NCI-H510A treated with DMSO at 0.1 percent for 48 hours (cell line): ENCODE measurements at regions not wholly inside any gene's neighbourhood (a gene's known extent, or its start where the extent isn't known, plus 50 kb on each side); places are given as distances from the start of the nearest gene placed in this dataset.
A peak's percentile ranks its signal among the peaks of the same experiment; 100 is the strongest.

Experiments used
- DNase-seq: peaks from one replicate; lab custom pipeline; 2025; lab: John Stamatoyannopoulos, UW

- DNase-seq, result peak; percentile 13
These were observed 184.6 kb upstream of the DMAC1 start for GRCh38 chr9:7984203-7984602.

DNA sequence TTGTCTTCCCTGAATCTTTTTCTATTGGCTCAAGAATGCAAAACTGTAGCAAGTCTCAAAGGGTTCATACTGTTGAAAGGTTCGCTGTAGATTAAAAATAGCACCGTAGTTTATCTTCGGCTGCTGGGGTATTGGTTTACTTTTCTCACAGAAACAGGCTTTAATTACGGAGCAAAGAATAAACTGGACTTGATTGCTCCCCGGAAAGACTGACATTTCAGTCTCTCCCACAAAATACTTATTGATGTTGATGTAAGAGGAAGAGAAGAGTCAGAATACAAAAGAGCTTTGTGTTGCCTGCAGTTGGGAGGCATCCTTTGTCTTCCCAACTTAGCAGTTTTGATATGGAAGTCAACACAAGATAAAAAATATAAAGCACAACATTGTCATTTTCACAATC, 183.9 kb upstream of the DMAC1 start:
- no peak for DNase-seq

DNA sequence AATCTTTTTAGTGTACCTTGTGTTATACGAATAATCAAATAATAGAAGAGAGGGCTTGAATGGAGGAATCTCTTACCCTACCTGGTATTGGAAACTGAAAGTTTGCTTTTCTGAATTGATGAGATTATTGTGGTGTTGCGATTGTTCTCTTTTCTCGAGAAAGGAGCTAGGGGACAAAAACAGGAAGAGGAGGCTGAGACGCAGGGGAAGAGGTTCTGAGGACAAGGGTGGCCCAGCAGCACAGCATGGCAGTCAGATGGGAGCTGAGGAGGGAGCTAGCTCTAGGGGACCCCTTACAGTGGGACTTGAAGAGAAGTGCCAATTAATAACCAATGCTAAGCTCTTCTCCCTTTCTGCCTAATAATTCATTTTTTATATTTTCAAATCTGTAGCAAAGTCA, 183.3 kb upstream of the DMAC1 start:
- DNase-seq, result no peak

GRCh38 chr9:7980691-7981289, 181.2 kb upstream of the DMAC1 start:
- DNase-seq, result no peak

DNA sequence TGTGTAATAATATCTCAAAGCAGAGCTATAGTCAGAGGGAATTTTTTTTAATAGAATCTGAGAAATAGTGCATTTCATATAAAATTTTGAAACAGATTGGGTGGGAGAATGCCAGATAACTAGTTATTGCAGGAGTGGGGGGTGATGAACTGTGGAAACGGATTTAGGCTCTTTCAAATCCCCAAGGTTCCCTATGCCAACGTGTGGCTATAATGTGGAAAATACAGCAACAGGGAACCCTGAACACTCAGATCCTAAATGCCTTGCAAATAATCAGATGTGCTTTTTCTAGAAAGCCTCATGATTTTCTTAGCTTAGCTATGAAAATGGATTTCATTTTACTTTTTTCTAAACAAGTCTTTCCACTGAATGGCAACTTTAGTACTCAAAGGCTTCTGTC, 180.5 kb upstream of the DMAC1 start:
- DNase-seq, result no peak

GRCh38 chr9:7979611-7980010, 180.0 kb upstream of the DMAC1 start:
- no peak for DNase-seq

DNA sequence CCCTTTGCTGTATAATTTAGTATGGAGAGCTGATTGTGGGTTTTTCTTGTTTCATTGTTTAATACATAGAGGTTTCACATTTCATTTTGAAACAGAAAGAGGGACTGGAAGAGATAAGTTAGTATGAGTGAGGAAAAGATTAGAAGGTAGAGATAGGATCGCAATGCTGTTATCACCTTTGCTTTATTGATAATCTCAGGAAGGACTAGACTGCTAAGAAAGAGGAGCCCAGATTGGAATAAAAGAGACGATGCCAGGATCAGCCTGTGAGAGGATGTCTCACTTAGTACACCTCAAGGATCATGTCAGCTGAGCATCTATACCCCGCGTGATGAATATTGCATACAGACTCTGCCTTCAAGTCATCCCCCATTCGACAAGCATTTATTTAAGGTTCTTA, 178.0 kb upstream of the DMAC1 start:
- DNase-seq, result no peak

GRCh38 chr9:7976856-7977255, 177.3 kb upstream of the DMAC1 start:
- no peak for DNase-seq

- no peak for DNase-seq
These were observed 176.7 kb upstream of the DMAC1 start for GRCh38 chr9:7976167-7976755.

DNA sequence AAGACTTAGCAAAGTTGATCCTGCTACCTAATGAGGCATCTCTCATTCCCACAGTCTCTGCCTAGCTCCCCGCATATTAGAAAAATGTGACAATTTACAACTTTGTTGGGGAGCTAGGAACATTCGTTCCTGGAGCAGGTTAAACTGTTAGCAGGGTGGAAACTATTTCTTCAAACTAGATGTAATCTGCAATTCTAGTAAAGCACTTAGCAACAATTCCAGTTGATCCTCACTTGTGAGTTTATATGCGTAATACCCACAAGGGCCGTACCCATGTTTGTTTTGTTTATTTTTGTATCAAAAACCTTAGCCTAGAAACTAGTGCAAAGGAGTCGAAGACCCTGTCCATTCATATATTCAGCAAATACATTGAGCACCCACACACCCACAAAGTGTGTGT, 175.8 kb upstream of the DMAC1 start:
- DNase-seq, result no peak

- DNase-seq, result peak; percentile 23
These were observed 174.9 kb upstream of the DMAC1 start for GRCh38 chr9:7974335-7974960.

DNA sequence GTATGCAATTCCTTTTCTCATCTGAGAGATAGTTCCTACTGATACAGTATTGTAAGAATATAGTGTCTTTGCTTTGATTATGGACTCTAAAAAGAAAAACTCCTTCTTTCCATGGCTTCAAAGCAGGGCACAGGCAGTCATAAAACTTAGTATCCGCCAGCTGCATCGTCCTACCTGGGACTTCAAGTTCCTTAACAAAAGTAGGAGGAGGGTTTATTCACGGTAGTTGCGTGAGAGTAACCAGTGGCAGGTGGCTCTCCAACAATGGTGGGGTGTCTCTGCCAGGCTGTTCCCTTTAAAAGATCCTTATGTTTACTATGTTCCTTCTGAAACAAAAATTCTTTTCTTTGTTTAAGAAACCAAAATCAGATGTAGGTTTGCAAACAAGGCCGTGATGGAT, 173.5 kb upstream of the DMAC1 start:
- DNase-seq, result peak; percentile 5

DNA sequence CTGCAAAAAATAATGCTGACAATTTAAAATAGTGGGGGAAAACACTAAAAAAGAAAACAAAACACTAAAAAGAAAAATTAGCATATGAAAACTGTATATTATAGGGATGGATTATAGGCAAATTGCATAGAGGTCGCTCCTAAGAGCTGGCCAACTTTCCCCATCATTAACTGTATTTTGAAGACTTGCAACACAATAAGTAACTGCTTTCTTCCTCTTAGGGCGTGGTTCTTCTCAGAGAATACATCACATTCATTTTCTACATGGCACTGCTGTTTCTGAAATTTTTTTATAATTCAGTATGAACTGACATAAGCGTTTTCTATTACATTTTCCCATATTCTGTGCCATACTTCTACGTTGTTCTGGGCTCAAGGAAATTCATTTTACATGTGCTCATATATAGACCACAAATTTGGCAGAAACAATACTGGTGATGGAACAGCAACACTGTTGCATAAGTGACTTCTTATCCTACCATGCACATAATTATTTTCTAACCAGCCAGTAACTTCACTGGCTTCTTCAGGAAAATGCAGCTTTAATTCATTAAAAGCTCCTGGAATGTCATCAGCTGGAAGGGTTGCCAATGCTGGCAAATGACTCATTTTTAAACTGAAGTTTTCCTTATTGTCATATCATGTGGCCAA, 171.2 kb upstream of the DMAC1 start:
- DNase-seq, result no peak

DNA sequence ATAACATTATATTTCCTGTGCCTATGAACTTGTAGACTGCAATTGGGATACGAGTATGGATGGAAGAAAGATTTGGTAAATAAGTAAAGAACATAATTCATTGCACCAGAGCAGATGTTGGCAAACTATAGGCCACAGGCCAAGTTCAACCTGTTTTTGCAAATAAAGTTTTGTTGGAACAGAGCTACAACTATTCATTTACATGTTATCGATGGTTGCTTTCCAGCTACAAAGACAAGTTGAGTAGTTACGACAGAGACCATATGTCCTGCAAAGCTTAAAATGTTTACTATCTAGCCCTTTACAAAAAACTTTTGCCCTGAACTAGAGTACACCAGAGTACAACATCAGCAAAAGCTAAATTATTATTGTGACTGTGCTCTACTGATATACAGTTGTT, 169.1 kb upstream of the DMAC1 start:
- DNase-seq, result no peak

DNA sequence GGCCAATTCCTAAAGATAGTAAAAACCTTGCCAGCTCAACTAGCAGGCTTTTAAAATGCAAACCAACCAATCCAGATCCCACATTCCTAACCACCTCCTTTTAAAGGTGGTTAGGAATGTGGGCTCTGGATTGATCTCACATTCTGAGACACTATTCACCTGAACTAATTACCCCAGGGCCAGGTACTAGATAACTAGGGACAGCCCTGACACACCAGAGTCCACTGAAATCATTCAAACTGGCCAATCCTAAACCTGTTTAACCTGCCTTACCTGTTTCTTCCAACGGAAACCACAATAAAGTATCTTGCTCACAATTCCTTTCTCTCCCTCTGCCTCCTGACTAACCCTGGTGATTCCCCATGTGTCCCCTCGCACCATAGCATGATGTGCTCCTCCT, 168.3 kb upstream of the DMAC1 start:
- DNase-seq, result no peak

GRCh38 chr9:7967093-7967827, 167.7 kb upstream of the DMAC1 start:
- peak; percentile 6 for DNase-seq

DNA sequence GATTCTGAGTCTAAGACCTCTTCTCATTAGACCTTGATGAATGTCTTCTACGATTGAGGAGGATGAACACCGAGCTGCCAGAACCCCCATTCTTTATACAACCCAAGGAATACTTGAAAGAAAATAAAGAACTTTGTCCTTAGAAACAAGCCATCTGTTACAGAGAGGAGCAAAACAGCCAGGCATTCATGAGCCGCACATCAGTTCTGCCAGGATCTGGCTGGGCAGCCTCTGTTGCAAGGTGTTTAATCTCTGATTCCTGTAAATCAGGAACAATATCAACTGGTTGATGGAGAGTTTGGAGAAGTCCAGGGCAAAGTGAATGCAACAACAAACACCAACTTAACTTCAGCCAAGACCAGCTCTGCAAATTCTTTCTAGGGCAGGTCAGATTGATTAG, 165.5 kb upstream of the DMAC1 start:
- no peak for DNase-seq

GRCh38 chr9:7963026-7963425, 163.4 kb upstream of the DMAC1 start:
- DNase-seq, result no peak

DNA sequence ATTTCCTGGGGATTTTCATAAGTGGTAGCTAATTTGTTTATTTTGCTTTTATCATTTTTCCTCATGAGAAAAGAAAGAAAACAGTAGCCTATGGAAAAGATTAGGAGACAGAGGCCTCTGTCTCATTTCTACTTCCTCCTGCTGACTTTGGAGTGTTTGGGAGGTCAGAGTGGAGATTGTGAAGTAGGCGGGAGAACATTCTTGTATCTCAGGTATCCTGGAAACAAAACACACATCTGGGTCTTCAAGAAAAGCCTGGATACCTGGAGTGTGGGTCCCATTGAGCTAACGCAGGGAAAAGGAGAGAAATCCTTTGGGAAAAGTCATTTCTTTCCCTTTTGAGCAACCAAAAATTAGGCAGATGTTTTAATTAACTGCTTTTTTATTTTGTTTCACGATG, 161.5 kb upstream of the DMAC1 start:
- DNase-seq, result no peak

DNA sequence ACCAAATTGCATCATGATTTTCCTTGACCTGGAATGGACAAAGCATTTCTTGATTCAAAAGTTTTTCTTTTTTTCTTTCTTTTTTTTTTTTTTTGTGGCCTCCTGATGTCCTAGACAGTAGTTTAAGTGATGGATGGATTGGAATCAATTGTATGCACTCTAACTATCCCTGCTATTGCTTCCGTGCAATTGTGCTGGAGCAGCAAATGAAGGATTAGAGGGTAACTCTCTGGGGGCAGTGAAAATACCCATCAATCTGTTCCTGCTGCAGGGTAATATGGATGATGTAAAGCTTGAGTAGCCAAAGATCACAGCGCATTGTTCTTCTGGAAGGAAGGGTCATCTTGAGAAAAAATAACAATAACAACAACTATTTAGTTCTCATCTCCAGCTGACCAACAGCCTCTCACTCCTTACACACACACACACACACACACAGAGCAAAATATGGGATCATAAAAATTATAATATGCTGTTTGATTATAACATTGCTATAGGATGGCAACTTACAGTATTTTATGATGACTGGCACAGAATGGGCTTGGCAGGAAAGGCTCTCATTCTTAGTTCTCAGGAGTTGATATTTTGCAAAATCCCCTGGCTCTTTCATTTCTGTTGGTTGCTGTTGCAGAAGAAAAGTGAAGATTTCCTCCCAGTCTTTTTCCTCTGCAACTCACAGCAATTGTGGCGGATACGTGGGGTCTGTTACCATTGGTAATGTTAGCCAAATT, 160.9 kb upstream of the DMAC1 start:
- DNase-seq, result no peak

DNA sequence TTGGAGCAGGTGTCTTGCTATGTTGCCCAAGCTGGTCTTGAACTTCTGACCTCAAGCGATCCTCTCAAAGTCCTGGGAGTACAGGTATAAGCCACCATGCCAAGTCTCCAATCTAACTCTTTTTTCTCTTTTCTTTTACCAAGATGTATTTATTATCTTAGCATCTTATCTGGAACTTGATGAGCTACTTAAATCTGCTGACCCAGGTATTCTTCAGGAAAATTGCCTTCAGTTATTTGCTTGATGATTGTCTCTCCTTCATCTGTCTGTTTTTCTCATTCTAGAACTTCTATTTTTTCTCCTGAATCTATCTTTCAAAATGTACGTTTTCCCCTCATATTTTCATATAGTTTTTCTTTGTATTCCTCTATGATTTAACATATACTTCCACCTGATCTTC, 158.2 kb upstream of the DMAC1 start:
- DNase-seq, result no peak

DNA sequence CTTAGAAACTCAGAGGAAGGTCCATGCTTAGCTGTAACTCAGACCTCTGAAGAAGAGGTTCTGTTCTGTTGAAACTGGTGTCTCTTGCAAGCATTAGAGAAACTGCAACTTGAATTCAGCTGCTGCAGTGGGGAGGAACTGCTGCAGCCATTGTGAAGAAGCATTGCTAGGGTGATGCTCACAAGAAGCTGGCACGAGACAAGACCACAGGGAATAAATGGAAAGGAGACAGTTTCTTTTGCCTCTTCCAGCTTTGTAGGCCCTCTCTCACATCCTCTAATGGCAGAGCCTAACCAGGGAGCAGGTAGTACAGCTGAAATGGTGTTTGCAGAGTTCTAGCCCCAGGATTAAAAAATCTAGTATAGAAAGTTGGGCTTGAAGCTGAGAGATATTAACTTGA, 148.0 kb upstream of the DMAC1 start:
- DNase-seq, result no peak
